Smooth muscle cell (in vitro differentiated cells): ENCODE measurements at regions not wholly inside any gene's neighbourhood (a gene's known extent, or its start where the extent isn't known, plus 50 kb on each side); places are given as distances from the start of the nearest gene placed in this dataset.
"Not testable (repeated sequence)": the region's sequence is repeated elsewhere in the genome, so short reads cannot be mapped to it uniquely, and the experiment has no call there.

Experiments used
- DNase-seq: peaks from one replicate; lab custom pipeline; 2025; ENCODE audit not compliant: unreplicated experiment; lab: John Stamatoyannopoulos, UW
- H2AFZ ChIP-seq: fragments of 200-600 bp; sonication (generic); 2 replicates; pipeline ENCODE4 v1.6.0; 2016; ENCODE audit warnings: antibody characterized with exemption, low read depth, mild to moderate bottlenecking
- H3F3A ChIP-seq: fragments of 200-600 bp; sonication (generic); 2 replicates; pipeline ENCODE4 v1.6.0; 2017; ENCODE audit warnings: antibody characterized with exemption, low read depth
- H3K27ac ChIP-seq: fragments of 200-600 bp; sonication (generic); 2 replicates; pipeline ENCODE4 v1.5.1; 2016; ENCODE audit warnings: low read depth, mild to moderate bottlenecking
- H3K27me3 ChIP-seq: fragments of 200-600 bp; sonication (generic); 2 replicates; pipeline ENCODE4 v1.6.1; 2016; ENCODE audit warnings: low read depth, mild to moderate bottlenecking
- H3K36me3 ChIP-seq: fragments of 200-600 bp; sonication (generic); 2 replicates; pipeline ENCODE4 v1.5.1; 2016; ENCODE audit warnings: low read depth
- H3K4me1 ChIP-seq: fragments of 200-600 bp; sonication (generic); 2 replicates; pipeline ENCODE4 v1.5.1; 2016; ENCODE audit warnings: low read depth
- H3K4me2 ChIP-seq: fragments of 200-600 bp; sonication (generic); 2 replicates; pipeline ENCODE4 v1.6.0; 2016; ENCODE audit warnings: mild to moderate bottlenecking
- H3K4me3 ChIP-seq: fragments of 200-600 bp; sonication (generic); 2 replicates; pipeline ENCODE4 v1.5.1; 2016; ENCODE audit warnings: mild to moderate bottlenecking
- H3K79me2 ChIP-seq: fragments of 200-600 bp; sonication (generic); 2 replicates; pipeline ENCODE4 v1.6.0; 2016; ENCODE audit warnings: low read depth, mild to moderate bottlenecking
- H3K9ac ChIP-seq: fragments of 200-600 bp; sonication (generic); 2 replicates; pipeline ENCODE4 v1.6.0; 2016; ENCODE audit warnings: low read depth
- H3K9me3 ChIP-seq: fragments of 200-600 bp; sonication (generic); replicated peaks from 2 replicates; pipeline ENCODE4 v1.5.1; 2016; ENCODE audit warnings: low read depth
- H4K20me1 ChIP-seq: fragments of 200-600 bp; sonication (generic); 2 replicates; pipeline ENCODE4 v1.6.0; 2016; ENCODE audit warnings: low read depth
- CTCF ChIP-seq: fragments of 200-600 bp; sonication (generic); IDR thresholded peaks from 2 replicates; pipeline ENCODE4 v1.5.1; 2017; ENCODE audit warnings: borderline replicate concordance, mild to moderate bottlenecking, antibody characterized with exemption; ENCODE audit not compliant: insufficient read depth, poor library complexity, severe bottlenecking
- WGBS: methylation state at CpG from one replicate; pipeline ENCODE4 v1.1.7; 2016; ENCODE audit warnings: low lambda C conversion rate; 5-methylcytosine and 5-hydroxymethylcytosine counted together

DNA sequence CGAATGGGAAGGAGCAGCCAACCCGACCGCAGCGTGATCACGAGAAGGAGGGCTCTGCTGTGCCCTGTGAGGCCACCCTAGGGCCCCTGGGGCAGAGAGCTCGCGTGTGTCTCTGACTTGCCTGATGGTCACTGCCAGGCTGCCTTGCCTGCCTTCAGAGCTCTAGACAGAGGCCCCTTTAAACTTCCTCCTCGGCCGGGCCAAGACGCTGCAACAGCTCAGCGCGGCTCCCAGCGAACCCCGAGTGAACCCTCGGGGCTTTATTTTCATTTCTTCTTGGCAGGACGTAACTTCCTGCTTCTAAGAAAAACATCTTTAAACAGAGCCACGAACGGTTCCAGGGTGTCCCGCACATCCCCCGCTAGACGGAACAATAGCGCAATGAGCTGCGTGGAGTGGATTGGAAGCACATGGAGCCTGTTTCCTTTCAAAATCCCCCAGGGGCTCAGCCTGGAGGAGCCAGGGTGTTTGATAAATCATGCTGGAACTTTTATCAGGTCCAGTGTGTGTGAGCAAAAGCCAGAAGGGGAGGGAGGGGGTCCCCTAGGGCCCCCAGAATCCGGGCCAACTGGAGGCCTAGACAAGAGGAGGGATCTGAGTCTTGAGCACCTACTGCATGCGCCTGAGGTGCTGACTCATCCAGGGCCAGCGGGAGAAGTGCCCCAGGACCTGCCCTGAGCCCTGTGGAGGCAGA is 134.1 kb upstream of the GDF10 start:
- Histone ChIP-seq H3K9ac (no peak overlapping the region), H3K4me2 (peak overlapping the region; percentile 54), H3K79me2 (no peaks in the 10 kb centered on the region), H3K27me3 (no peaks in the 10 kb centered on the region), H4K20me1 (no peaks in the 10 kb centered on the region), H3K9me3 (no peaks in the 10 kb centered on the region), H3K36me3 (no peaks in the 10 kb centered on the region), H2AFZ (peak overlapping the region; percentile 53), H3F3A (no peaks in the 10 kb centered on the region), H3K4me3 (no peak overlapping the region), H3K4me1 (peaks cover 4% of the 10 kb centered on the region), H3K27ac (peak overlapping the region; percentile 17)
- DNase-seq, result no peak
- TF ChIP-seq CTCF, result no peak
- whole genome bisulfite sequencing, result 51% methylated on average over 26 of the region's 26 CpGs

- no peak for TF ChIP-seq CTCF
- Histone ChIP-seq H3K79me2 (no peaks in the 10 kb centered on the region), H3K9ac (no peak overlapping the region), H3K27me3 (no peaks in the 10 kb centered on the region), H4K20me1 (no peaks in the 10 kb centered on the region), H3K4me2 (peak overlapping the region; percentile 54), H3K4me1 (peaks cover 4% of the 10 kb centered on the region), H2AFZ (no peak overlapping the region), H3F3A (no peaks in the 10 kb centered on the region), H3K9me3 (no peaks in the 10 kb centered on the region), H3K27ac (peak overlapping the region; percentile 17), H3K36me3 (no peaks in the 10 kb centered on the region), H3K4me3 (no peak overlapping the region)
- WGBS, result 88% methylated on average over 7 of the region's 7 CpGs
- DNase-seq, result no peak
Observed at GRCh38 chr10:47166405-47166777, 133.6 kb upstream of the GDF10 start.

GRCh38 chr10:47166808-47167581 is 133.0 kb upstream of the GDF10 start:
- H3K9ac ChIP-seq, result peak overlapping the region; percentile 74
- H3K36me3 ChIP-seq, H3K79me2 ChIP-seq, H4K20me1 ChIP-seq, H3K4me3 ChIP-seq, H3F3A ChIP-seq, DNase-seq, H3K4me1 ChIP-seq, H3K9me3 ChIP-seq, H3K27me3 ChIP-seq: not testable (repeated sequence)
- peak overlapping the region; percentile 87 for H3K27ac ChIP-seq
- H2AFZ ChIP-seq, result peak overlapping the region; percentile 82
- WGBS, result 62% methylated on average over 17 of the region's 17 CpGs
- H3K4me2 ChIP-seq, result peak overlapping the region; percentile 75

DNA sequence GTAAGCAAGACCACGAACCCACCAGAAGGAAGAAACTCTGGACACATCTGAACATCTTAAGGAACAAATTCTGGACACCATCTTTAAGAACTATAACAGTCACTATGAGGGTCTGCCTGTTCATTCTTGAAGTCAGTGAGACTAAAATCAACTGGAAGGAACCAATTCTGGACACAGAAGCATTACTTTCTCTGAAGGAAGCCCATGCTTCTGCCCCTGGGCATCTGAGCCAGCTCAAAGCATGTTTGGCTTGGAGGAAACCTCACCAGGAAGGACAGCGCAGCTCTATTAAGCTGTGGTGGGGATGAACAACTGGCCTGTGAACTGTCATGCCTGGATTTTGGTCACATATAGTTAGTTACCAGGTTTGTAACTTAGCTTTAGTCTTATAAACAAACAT is 132.4 kb upstream of the GDF10 start:
- Histone ChIP-seq H3K4me2 (peak overlapping the region; percentile 75), H3K4me1 (peaks cover 4% of the 10 kb centered on the region), H3K4me3 (no peak overlapping the region), H4K20me1 (no peaks in the 10 kb centered on the region), H3K9me3 (no peaks in the 10 kb centered on the region), H3K79me2 (no peaks in the 10 kb centered on the region), H3K27me3 (no peaks in the 10 kb centered on the region), H3K9ac (peak overlapping the region; percentile 74), H3K27ac (peak overlapping the region; percentile 87), H3K36me3 (no peaks in the 10 kb centered on the region), H3F3A (no peaks in the 10 kb centered on the region), H2AFZ (peak overlapping the region; percentile 82)
- no peak for TF ChIP-seq CTCF
- 52% methylated on average over 2 of the region's 2 CpGs for WGBS
- DNase-seq, result no peak
